C4-2B (cell line): ENCODE measurements at regions not wholly inside any gene's neighbourhood (a gene's known extent, or its start where the extent isn't known, plus 50 kb on each side); places are given as distances from the start of the nearest gene placed in this dataset.

Source experiments
- CTCF ChIP-seq: fragments of 450-650 bp; conservative IDR thresholded peaks from 2 replicates; pipeline ENCODE4 v1.5.1; 2017; ENCODE audit warnings: mild to moderate bottlenecking
- ZFX ChIP-seq: fragments of 450-650 bp; IDR thresholded peaks from 2 replicates; pipeline ENCODE4 v1.6.1; 2017

GRCh38 chr11:38208951-38209350 lies 1610.9 kb upstream of the RAG2 start:
- no peak for TF ChIP-seq CTCF
- TF ChIP-seq ZFX: no peak
